IMR-90 (cell line): ENCODE measurements at regions not wholly inside any gene's neighbourhood (a gene's known extent, or its start where the extent isn't known, plus 50 kb on each side); places are given as distances from the start of the nearest gene placed in this dataset.

Experiments
- ATAC-seq: fragments of 200-7000 bp; cut with Tn5 transposase; 2 replicates; pipeline ENCODE4 v1.9.1; 2020; ENCODE audit warnings: low read depth, mild to moderate bottlenecking, moderate library complexity
- BruUV-seq: library from RNA; stranded (reverse); fragments of 400-500 nt; replicated peaks from 2 replicates; lab custom pipeline; 2021; lab: Mats Ljungman, UMichigan
- CTCF ChIA-PET: fragments of 300-600 bp; formaldehyde crosslinking; extraction: SDS; loops from one replicate; lab custom pipeline; 2021; ENCODE audit warnings: antibody characterized with exemption; lab: Yijun Ruan, JAX
- POLR2A ChIA-PET: fragments of 300-600 bp; sonication (Branson Sonifier 250); formaldehyde crosslinking; loops from one replicate; lab custom pipeline; 2022; ENCODE audit warnings: antibody characterized with exemption; ENCODE audit not compliant: unreplicated experiment; lab: Charles Lee
- DNase-seq: peaks from one replicate; pipeline ENCODE4 v3.0.0; 2013
- H2AFZ ChIP-seq: replicated peaks from 2 replicates; pipeline ENCODE3; 2013; ENCODE audit warnings: low read length, mild to moderate bottlenecking; ENCODE audit not compliant: poor library complexity
- H2AK5ac ChIP-seq: 2 replicates; pipeline ENCODE4 v1.6.1; 2013; ENCODE audit warnings: low read depth, low read length, inconsistent platforms
- H2AK9ac ChIP-seq: replicated peaks from 2 replicates; pipeline ENCODE3; 2013; ENCODE audit warnings: mild to moderate bottlenecking, low read depth, low read length, moderate library complexity; ENCODE audit not compliant: poor library complexity
- H2BK120ac ChIP-seq: 2 replicates; pipeline ENCODE4 v1.6.1; 2013; ENCODE audit warnings: low read depth, low read length, inconsistent platforms
- H2BK15ac ChIP-seq: 3 replicates; pipeline ENCODE4 v1.6.1; 2013; ENCODE audit warnings: low read depth, low read length, inconsistent platforms
- H2BK20ac ChIP-seq: 2 replicates; pipeline ENCODE4 v1.6.1; 2013; ENCODE audit warnings: low read depth, mild to moderate bottlenecking, inconsistent platforms, low read length, moderate library complexity
- H2BK5ac ChIP-seq: 2 replicates; pipeline ENCODE4 v1.6.1; 2013; ENCODE audit warnings: mild to moderate bottlenecking, low read depth, low read length, inconsistent platforms; ENCODE audit not compliant: poor library complexity, severe bottlenecking
- H3K14ac ChIP-seq: replicated peaks from 2 replicates; pipeline ENCODE4 v1.6.1; 2013; ENCODE audit warnings: low read depth, low read length, inconsistent platforms
- H3K18ac ChIP-seq: 2 replicates; pipeline ENCODE4 v1.6.1; 2013; ENCODE audit warnings: low read depth, low read length, control low read depth
- H3K23ac ChIP-seq: 2 replicates; pipeline ENCODE4 v1.6.1; 2013; ENCODE audit warnings: low read depth, low read length, inconsistent platforms
- H3K27ac ChIP-seq: 2 replicates; pipeline ENCODE4 v1.5.1; 2013; ENCODE audit warnings: mild to moderate bottlenecking, control low read depth, low read length; ENCODE audit not compliant: insufficient read depth
- H3K27me3 ChIP-seq: 2 replicates; pipeline ENCODE4 v1.6.1; 2013; ENCODE audit warnings: low read length; ENCODE audit not compliant: control insufficient read depth, insufficient read depth
- H3K36me3 ChIP-seq: 2 replicates; pipeline ENCODE4 v1.6.1; 2013; ENCODE audit warnings: low read length, mixed read lengths; ENCODE audit not compliant: control insufficient read depth, insufficient read depth
- H3K4ac ChIP-seq: 2 replicates; pipeline ENCODE4 v1.6.1; 2013; ENCODE audit warnings: low read depth, low read length, inconsistent platforms
- H3K4me1 ChIP-seq: 2 replicates; pipeline ENCODE4 v1.6.1; 2013; ENCODE audit warnings: low read length, mixed read lengths; ENCODE audit not compliant: control insufficient read depth, insufficient read depth
- H3K4me2 ChIP-seq: 2 replicates; pipeline ENCODE4 v1.6.1; 2013; ENCODE audit warnings: low read depth, mild to moderate bottlenecking, control low read depth, low read length, moderate library complexity
- H3K4me3 ChIP-seq: 2 replicates; pipeline ENCODE4 v1.5.1; 2013; ENCODE audit warnings: low read depth, mild to moderate bottlenecking, control low read depth, low read length, moderate library complexity; ENCODE audit not compliant: insufficient read depth
- H3K56ac ChIP-seq: 2 replicates; pipeline ENCODE4 v1.6.1; 2013; ENCODE audit warnings: low read length, inconsistent platforms; ENCODE audit not compliant: insufficient read depth; ENCODE audit errors: extremely low read depth
- H3K79me1 ChIP-seq, 2 experiments: 2 replicates each; pipeline ENCODE4 v1.6.1; 2013; ENCODE audit warnings: low read length in 2 of 2, inconsistent platforms in 1 of 2, low read depth in 1 of 2
- H3K9ac ChIP-seq: 2 replicates; pipeline ENCODE4 v1.6.1; 2013; ENCODE audit warnings: low read depth, low read length, control low read depth
- H3K9me1 ChIP-seq: 2 replicates; pipeline ENCODE4 v1.6.1; 2013; ENCODE audit warnings: low read length, inconsistent platforms; ENCODE audit not compliant: insufficient read depth
- H3K9me3 ChIP-seq: 2 replicates; pipeline ENCODE4 v1.6.1; 2013; ENCODE audit warnings: low read length; ENCODE audit not compliant: control insufficient read depth, insufficient read depth
- H4K20me1 ChIP-seq: 2 replicates; pipeline ENCODE4 v1.6.1; 2013; ENCODE audit warnings: low read length, inconsistent platforms; ENCODE audit not compliant: insufficient read depth
- H4K5ac ChIP-seq: 2 replicates; pipeline ENCODE4 v1.6.1; 2013; ENCODE audit warnings: mild to moderate bottlenecking, low read depth, low read length, control low read depth
- H4K8ac ChIP-seq, 2 experiments: 2 replicates each; pipeline ENCODE4 v1.6.1; 2013; ENCODE audit warnings: low read depth in 2 of 2, low read length in 2 of 2, control low read depth in 1 of 2, inconsistent platforms in 1 of 2
- H4K91ac ChIP-seq: 2 replicates; pipeline ENCODE4 v1.6.1; 2013; ENCODE audit warnings: low read depth, low read length, inconsistent platforms; ENCODE audit not compliant: insufficient read depth
- BHLHE40 ChIP-seq: fragments of 150-350 bp; IDR thresholded peaks from 2 replicates; pipeline ENCODE4 v1.6.1; 2016; ENCODE audit warnings: mild to moderate bottlenecking, low read depth, low read length
- CEBPB ChIP-seq: IDR thresholded peaks from 2 replicates; pipeline ENCODE4 v1.6.1; 2012; ENCODE audit warnings: low read depth, low read length, improper control_type of control experiment
- CHD1 ChIP-seq: IDR thresholded peaks from 2 replicates; pipeline ENCODE4 v1.6.1; 2012; ENCODE audit warnings: low read depth, low read length, improper control_type of control experiment
- MAFK ChIP-seq: IDR thresholded peaks from 2 replicates; pipeline ENCODE4 v1.6.1; 2012; ENCODE audit warnings: low read depth, low read length, improper control_type of control experiment
- MAZ ChIP-seq: IDR thresholded peaks from 2 replicates; pipeline ENCODE4 v1.6.1; 2012; ENCODE audit warnings: low read depth, mild to moderate bottlenecking, low read length, improper control_type of control experiment, moderate library complexity, borderline replicate concordance
- NFE2L2 ChIP-seq: fragments of 150-350 bp; IDR thresholded peaks from 2 replicates; pipeline ENCODE4 v1.6.1; 2016; ENCODE audit warnings: low read depth, mild to moderate bottlenecking, low read length
- POLR2A ChIP-seq: IDR thresholded peaks from 2 replicates; pipeline ENCODE4 v1.6.1; 2012; ENCODE audit warnings: mild to moderate bottlenecking, low read depth, low read length
- RAD21 ChIP-seq: IDR thresholded peaks from 2 replicates; pipeline ENCODE4 v1.6.1; 2012; ENCODE audit warnings: low read length, improper control_type of control experiment
- RFX5 ChIP-seq: IDR thresholded peaks from 2 replicates; pipeline ENCODE4 v1.8.0; 2012; ENCODE audit warnings: low read depth, mild to moderate bottlenecking, low read length, moderate library complexity
- WGBS, 2 experiments: methylation state at CpG; one replicate each; pipeline versions ENCODE4 v1.1.5 to v1.1.7; 2013; ENCODE audit warnings: missing lambda C conversion rate in 2 of 2; ENCODE audit not compliant: insufficient read length in 1 of 2; ENCODE audit errors: extremely low coverage in 2 of 2; 5-methylcytosine and 5-hydroxymethylcytosine counted together
- dilution Hi-C: fragments of 300-500 bp; cut with HindIII; formaldehyde crosslinking; loops from one replicate; pipeline ENCODE4 v1.14.3; 2018; ENCODE audit warnings: low sequenced_read_pairs; ENCODE audit not compliant: unreplicated experiment
- in situ Hi-C: fragments of 300-500 bp; cut with MboI; formaldehyde crosslinking; loops from 3 replicates; pipeline ENCODE4 v1.14.3; 2019; ENCODE audit warnings: low sequenced_read_pairs, inconsistent platforms, mixed read lengths
- intact Hi-C: fragments of 100-400 bp; cut with micrococcal nuclease; formaldehyde crosslinking; loops from 2 replicates; pipeline ENCODE4 v1.10.0; 2022
- TF ChIP-seq, protein P1 (sequence below): conservative IDR thresholded peaks from 2 replicates; pipeline ENCODE4 v1.5.1; 2012; ENCODE audit warnings: mild to moderate bottlenecking, low read depth, low read length, improper control_type of control experiment
- TF ChIP-seq, protein P2 (sequence below): fragments of 150-350 bp; IDR thresholded peaks from 2 replicates; pipeline ENCODE4 v1.6.1; 2016; ENCODE audit warnings: low read depth, mild to moderate bottlenecking, low read length, moderate library complexity, borderline replicate concordance

DNA sequence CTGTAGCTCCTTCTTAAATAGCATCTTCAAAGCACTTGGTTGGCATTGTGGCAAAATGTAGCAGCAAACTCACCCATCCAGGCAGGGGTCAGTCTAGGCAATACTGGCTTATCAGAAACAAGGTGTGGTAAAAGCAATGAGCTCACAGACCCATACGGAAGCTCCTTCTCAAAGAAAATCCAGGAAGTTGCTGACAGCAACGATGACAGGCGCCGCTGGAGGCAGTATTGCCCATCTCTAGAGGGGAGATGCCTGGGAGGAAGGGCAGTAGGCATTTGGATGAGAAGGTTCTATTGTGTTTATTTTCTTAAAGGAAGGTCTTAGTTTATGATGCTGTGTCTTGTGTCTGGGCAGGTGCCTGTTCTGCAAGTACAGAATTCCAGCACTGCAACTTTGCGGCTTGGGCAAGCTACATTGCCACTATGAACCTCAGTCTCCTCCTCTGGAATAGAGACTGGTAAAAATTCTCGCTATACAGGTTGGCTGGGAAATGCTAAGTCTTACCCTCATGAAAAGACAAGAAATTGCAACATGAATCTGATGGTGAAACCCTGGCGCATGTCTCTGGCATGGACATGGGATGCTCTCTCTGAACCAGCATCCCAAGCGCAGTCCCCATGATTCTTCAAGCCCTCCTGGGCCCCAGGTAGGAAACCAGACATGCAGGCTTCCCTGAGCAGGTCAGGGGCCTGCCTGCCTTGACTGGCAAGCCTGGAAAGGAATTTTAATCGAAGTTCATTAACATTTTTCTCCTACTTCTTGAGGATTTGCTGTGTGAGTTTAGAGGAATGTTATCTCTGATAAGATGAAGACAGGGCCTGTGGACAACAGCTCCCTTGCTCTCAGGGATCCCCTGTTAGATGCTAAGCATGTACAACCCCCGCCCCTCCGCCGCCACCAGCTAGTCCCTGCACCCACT, 156.0 kb downstream of the TFCP2L1 start:
- H3K9ac ChIP-seq, result no peak overlapping the region
- H3K4me3 ChIP-seq, result no peak overlapping the region
- ChIA-PET POLR2A (no interaction called here), CTCF (interaction anchor here (0.6 to 1.3 kb wide), 4 partner anchors 227 to 1494 kb away, joined by 3 to 10 read pairs (median 4); no protein-coding TSS in a partner anchor)
- intact Hi-C loops, result no loop called here
- no peak overlapping the region for H2BK120ac ChIP-seq
- dilution Hi-C loops, result no loop called here
- no peak for TF ChIP-seq MAZ
- no peak for TF ChIP-seq RFX5
- no peak for TF ChIP-seq CEBPB
- no peak for TF ChIP-seq POLR2A
- TF ChIP-seq, protein P1, sequence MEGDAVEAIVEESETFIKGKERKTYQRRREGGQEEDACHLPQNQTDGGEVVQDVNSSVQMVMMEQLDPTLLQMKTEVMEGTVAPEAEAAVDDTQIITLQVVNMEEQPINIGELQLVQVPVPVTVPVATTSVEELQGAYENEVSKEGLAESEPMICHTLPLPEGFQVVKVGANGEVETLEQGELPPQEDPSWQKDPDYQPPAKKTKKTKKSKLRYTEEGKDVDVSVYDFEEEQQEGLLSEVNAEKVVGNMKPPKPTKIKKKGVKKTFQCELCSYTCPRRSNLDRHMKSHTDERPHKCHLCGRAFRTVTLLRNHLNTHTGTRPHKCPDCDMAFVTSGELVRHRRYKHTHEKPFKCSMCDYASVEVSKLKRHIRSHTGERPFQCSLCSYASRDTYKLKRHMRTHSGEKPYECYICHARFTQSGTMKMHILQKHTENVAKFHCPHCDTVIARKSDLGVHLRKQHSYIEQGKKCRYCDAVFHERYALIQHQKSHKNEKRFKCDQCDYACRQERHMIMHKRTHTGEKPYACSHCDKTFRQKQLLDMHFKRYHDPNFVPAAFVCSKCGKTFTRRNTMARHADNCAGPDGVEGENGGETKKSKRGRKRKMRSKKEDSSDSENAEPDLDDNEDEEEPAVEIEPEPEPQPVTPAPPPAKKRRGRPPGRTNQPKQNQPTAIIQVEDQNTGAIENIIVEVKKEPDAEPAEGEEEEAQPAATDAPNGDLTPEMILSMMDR, result peak; percentile 46
- TF ChIP-seq, protein P2, sequence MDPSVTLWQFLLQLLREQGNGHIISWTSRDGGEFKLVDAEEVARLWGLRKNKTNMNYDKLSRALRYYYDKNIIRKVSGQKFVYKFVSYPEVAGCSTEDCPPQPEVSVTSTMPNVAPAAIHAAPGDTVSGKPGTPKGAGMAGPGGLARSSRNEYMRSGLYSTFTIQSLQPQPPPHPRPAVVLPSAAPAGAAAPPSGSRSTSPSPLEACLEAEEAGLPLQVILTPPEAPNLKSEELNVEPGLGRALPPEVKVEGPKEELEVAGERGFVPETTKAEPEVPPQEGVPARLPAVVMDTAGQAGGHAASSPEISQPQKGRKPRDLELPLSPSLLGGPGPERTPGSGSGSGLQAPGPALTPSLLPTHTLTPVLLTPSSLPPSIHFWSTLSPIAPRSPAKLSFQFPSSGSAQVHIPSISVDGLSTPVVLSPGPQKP, result no peak
- no peak for TF ChIP-seq MAFK
- no peak for TF ChIP-seq CHD1
- peak; percentile 53 for TF ChIP-seq RAD21
- TF ChIP-seq NFE2L2, result no peak
- no peak for TF ChIP-seq BHLHE40
- no peak overlapping the region for H2AFZ ChIP-seq
- DNase-seq, result no peak
- no peak overlapping the region for H3K23ac ChIP-seq
- no peak overlapping the region for H3K56ac ChIP-seq
- H3K4me2 ChIP-seq, result no peak overlapping the region
- no peaks in the 10 kb centered on the region for H3K36me3 ChIP-seq
- H4K20me1 ChIP-seq, result no peaks in the 10 kb centered on the region
- no peak overlapping the region for H2BK15ac ChIP-seq
- H3K27me3 ChIP-seq, result peaks cover 45% of the 10 kb centered on the region
- in situ Hi-C loops, result no loop called here
- no peak overlapping the region for H3K18ac ChIP-seq
- no peaks in the 10 kb centered on the region for H3K79me1 ChIP-seq
- no peak overlapping the region for H3K27ac ChIP-seq
- ATAC-seq, result peak; percentile 46; the same call in 1 of the 2 replicates
- WGBS, 2 experiments, result 44% methylated on average over 6 of the region's 12 CpGs; no CpG with 5 or more reads in 1 of the 2 experiments
- no peak overlapping the region for H2AK9ac ChIP-seq
- no TSS peak for BruUV-seq
- no peak overlapping the region for H2BK5ac ChIP-seq
- no peak overlapping the region for H4K8ac ChIP-seq
- no peak overlapping the region for H2BK20ac ChIP-seq
- H3K9me1 ChIP-seq, result 0 out of 2 replicates have a peak, but pooled peaks cover 4% of the 10 kb centered on the region
- H4K91ac ChIP-seq, result no peak overlapping the region
- no peak overlapping the region for H4K5ac ChIP-seq
- H2AK5ac ChIP-seq, result no peak overlapping the region
- H3K4me1 ChIP-seq, result no peaks in the 10 kb centered on the region
- no peaks in the 10 kb centered on the region for H3K9me3 ChIP-seq
- H3K4ac ChIP-seq, result no peak overlapping the region
- no peak overlapping the region for H3K14ac ChIP-seq
